ENCODE measurements at regions not wholly inside any gene's neighbourhood (a gene's known extent, or its start where the extent isn't known, plus 50 kb on each side); places are given as distances from the start of the nearest gene placed in this dataset.

DNA sequence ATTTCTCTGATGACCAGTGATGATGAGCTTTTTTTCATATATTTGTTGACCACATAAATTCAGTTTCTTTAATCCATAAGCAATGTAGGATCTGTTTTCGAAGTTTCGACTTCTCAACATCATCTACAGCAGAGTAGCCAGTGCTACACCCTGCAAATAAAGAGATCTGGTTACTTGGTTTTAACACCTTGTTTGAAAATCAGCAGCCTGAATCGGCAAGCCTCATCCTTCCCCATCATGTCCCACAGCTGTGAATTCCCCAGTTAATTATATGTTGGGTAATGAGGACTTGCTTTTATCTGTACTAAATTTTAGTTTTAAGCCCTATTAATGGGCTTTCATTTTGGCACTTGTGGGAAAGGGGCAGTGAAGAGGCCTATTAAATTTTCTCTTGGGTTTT is 80.6 kb downstream of the BMP2 start:
- no peaks in the 10 kb centered on the region for H3K36me3 ChIP-seq
- H3K4me1 ChIP-seq = no peaks in the 10 kb centered on the region
- intact Hi-C loops (cut with DNase I; ENCODE audit: low total_unique reads) = no loop called here
- no peak overlapping the region for H3K4me3 ChIP-seq
- H3K27me3 ChIP-seq = no peaks in the 10 kb centered on the region
- in situ Hi-C loops (cut with MboI; ENCODE audit: low pct_ligation_motif_present in 1 of 4, low pct_unique_long_range_greater_than_20kb in 1 of 4, low sequenced_read_pairs in 3 of 4) = loop anchor here in 1 of 4 donors (25.0 kb wide), 2 partner anchors 111 to 1014 kb away; no protein-coding TSS in a partner anchor
- no peak overlapping the region for H3K27ac ChIP-seq
- no peaks in the 10 kb centered on the region for H3K9me3 ChIP-seq
- TF ChIP-seq EP300 (IDR thresholded peaks at IDR 0.05; ENCODE audit: low read depth) (no peak), POLR2AphosphoS5 (IDR thresholded peaks at IDR 0.05) (no peak)
- no peak for DNase-seq
- WGBS, 2 donors (ENCODE audit: low coverage in 1 of 2) = 77% methylated on average over 3 of the region's 3 CpGs

DNA sequence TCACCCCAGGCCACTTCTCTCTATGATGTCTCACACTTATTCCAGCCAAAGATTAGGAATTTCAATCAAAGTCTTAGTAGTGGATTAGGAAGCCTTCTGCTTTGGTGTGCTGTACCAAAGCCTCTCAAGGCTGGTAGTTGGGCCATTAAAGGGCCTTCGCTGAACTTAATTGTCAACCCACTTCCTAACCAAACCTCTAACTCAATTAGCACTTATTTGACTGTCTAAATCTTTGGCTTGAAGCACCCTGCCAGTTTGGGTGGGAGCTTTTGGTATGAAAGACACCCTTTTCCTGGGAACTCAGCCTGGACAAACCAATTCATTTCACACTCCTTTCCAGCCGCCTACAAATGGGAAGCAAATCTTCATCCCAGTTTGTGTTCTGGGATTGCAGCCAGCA is 81.5 kb downstream of the BMP2 start:
- intact Hi-C loops (cut with DNase I; ENCODE audit: low total_unique reads) (no loop called here), in situ Hi-C loops (cut with MboI; ENCODE audit: low pct_ligation_motif_present in 1 of 4, low pct_unique_long_range_greater_than_20kb in 1 of 4, low sequenced_read_pairs in 3 of 4) (loop anchor here in 1 of 4 donors (25.0 kb wide), 2 partner anchors 112 to 1013 kb away; no protein-coding TSS in a partner anchor)
- Histone ChIP-seq H3K27ac (no peak overlapping the region), H3K4me1 (no peaks in the 10 kb centered on the region), H3K36me3 (no peaks in the 10 kb centered on the region), H3K9me3 (no peaks in the 10 kb centered on the region), H3K27me3 (no peaks in the 10 kb centered on the region), H3K4me3 (no peak overlapping the region)
- WGBS, 2 donors (ENCODE audit: low coverage in 1 of 2) = 57 to 62% methylated on average over 1 to 2 of the region's 2 CpGs
- no peak for DNase-seq
- TF ChIP-seq POLR2AphosphoS5 (IDR thresholded peaks at IDR 0.05) (no peak), EP300 (IDR thresholded peaks at IDR 0.05; ENCODE audit: low read depth) (no peak), POLR2A (IDR thresholded peaks at IDR 0.05) (no peak)
- TF ChIP-seq, protein P1, sequence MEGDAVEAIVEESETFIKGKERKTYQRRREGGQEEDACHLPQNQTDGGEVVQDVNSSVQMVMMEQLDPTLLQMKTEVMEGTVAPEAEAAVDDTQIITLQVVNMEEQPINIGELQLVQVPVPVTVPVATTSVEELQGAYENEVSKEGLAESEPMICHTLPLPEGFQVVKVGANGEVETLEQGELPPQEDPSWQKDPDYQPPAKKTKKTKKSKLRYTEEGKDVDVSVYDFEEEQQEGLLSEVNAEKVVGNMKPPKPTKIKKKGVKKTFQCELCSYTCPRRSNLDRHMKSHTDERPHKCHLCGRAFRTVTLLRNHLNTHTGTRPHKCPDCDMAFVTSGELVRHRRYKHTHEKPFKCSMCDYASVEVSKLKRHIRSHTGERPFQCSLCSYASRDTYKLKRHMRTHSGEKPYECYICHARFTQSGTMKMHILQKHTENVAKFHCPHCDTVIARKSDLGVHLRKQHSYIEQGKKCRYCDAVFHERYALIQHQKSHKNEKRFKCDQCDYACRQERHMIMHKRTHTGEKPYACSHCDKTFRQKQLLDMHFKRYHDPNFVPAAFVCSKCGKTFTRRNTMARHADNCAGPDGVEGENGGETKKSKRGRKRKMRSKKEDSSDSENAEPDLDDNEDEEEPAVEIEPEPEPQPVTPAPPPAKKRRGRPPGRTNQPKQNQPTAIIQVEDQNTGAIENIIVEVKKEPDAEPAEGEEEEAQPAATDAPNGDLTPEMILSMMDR (IDR thresholded peaks at IDR 0.05) = no peak

DNA sequence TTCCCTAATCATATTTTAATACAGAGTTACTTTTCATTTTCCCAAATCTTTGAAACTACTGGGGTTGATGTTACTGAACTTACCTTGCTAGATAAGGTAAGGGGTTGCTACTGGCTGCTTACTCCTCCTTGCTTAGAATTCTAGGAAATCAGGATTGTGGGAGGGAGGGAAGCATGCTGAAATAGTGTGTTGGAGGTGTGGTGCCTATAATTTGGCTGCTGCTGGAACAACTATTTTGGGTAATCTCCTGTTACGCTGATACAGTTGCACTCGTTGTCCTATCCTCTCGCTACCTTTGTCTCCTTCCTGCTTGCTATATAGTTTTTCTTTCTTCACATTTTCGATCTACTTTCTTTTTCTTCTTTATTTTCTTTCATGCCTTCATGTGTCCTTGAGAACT is 83.7 kb downstream of the BMP2 start:
- Histone ChIP-seq H3K27me3 (no peaks in the 10 kb centered on the region), H3K4me3 (no peak overlapping the region), H3K27ac (no peak overlapping the region), H3K9me3 (no peaks in the 10 kb centered on the region), H3K4me1 (no peaks in the 10 kb centered on the region), H3K36me3 (no peaks in the 10 kb centered on the region)
- no peak for TF ChIP-seq POLR2A (IDR thresholded peaks at IDR 0.05)
- no peak for TF ChIP-seq EP300 (IDR thresholded peaks at IDR 0.05; ENCODE audit: low read depth)
- TF ChIP-seq, protein P1 (IDR thresholded peaks at IDR 0.05) = no peak
- TF ChIP-seq POLR2AphosphoS5 (IDR thresholded peaks at IDR 0.05) = no peak
- in situ Hi-C loops (cut with MboI; ENCODE audit: low pct_ligation_motif_present in 1 of 4, low pct_unique_long_range_greater_than_20kb in 1 of 4, low sequenced_read_pairs in 3 of 4) = no loop called here
- DNase-seq = no peak
- WGBS, 2 donors (ENCODE audit: low coverage in 1 of 2) = 81% methylated on average over 4 of the region's 4 CpGs; no CpG with 5 or more reads in 1 of the 2 donors
- intact Hi-C loops (cut with DNase I; ENCODE audit: low total_unique reads) = no loop called here

DNA sequence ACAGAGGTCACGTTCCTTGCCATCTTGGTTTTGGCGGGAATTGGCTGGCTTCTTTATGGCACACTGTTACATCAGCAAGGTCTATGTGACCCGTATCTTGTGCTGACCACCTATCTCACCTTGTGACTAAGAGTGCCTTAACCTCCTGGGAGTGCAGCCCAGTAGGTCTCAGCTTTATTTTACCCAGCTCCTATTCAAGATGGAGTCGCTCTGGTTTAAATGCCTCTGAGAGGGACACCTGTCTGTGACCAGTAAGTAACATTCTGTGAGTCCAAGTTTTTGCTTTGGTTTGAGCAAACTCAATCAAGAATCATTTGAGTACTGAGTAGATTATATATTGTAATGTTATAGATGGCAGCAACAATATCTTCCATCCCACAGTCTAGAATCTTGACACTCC is 85.0 kb downstream of the BMP2 start:
- TF ChIP-seq, protein P1 (IDR thresholded peaks at IDR 0.05) = no peak
- TF ChIP-seq POLR2AphosphoS5 (IDR thresholded peaks at IDR 0.05) (no peak), EP300 (IDR thresholded peaks at IDR 0.05; ENCODE audit: low read depth) (no peak), POLR2A (IDR thresholded peaks at IDR 0.05) (no peak)
- Histone ChIP-seq H3K4me1 (no peaks in the 10 kb centered on the region), H3K9me3 (no peaks in the 10 kb centered on the region), H3K27ac (no peak overlapping the region), H3K4me3 (no peak overlapping the region), H3K36me3 (no peaks in the 10 kb centered on the region), H3K27me3 (no peaks in the 10 kb centered on the region)
- in situ Hi-C loops (cut with MboI; ENCODE audit: low pct_ligation_motif_present in 1 of 4, low pct_unique_long_range_greater_than_20kb in 1 of 4, low sequenced_read_pairs in 3 of 4) (no loop called here), intact Hi-C loops (cut with DNase I; ENCODE audit: low total_unique reads) (no loop called here)
- no peak for DNase-seq
- 84% methylated on average over 4 of the region's 4 CpGs; no CpG with 5 or more reads in 1 of the 2 donors for WGBS, 2 donors (ENCODE audit: low coverage in 1 of 2)

DNA sequence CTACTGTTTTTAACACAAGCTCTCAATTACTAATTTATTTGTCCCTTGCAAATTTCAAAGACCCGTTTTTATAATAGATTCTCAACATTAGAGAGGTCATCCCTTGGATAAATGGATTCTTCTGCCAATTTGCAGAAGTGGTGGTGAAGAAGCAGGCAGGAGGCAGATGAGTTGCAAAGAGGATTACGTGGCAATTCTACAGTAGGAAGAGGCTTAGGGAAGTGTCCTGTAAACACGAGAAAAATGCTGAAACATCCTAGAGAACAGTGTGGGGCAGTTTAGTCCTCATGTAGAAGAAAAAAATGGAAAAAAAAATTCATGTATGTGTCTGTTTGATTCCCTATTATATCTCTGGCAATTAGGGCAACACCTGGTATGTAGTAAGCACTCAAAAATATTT is 87.6 kb downstream of the BMP2 start:
- WGBS, 2 donors (ENCODE audit: low coverage in 1 of 2) = 53 to 64% methylated on average over 3 of the region's 3 CpGs
- intact Hi-C loops (cut with DNase I; ENCODE audit: low total_unique reads) = no loop called here
- H3K9me3 ChIP-seq = no peaks in the 10 kb centered on the region
- H3K4me3 ChIP-seq = no peak overlapping the region
- in situ Hi-C loops (cut with MboI; ENCODE audit: low pct_ligation_motif_present in 1 of 4, low pct_unique_long_range_greater_than_20kb in 1 of 4, low sequenced_read_pairs in 3 of 4) = no loop called here
- no peaks in the 10 kb centered on the region for H3K36me3 ChIP-seq
- TF ChIP-seq EP300 (IDR thresholded peaks at IDR 0.05; ENCODE audit: low read depth) = no peak
- TF ChIP-seq, protein P1 (IDR thresholded peaks at IDR 0.05) = no peak
- TF ChIP-seq POLR2A (IDR thresholded peaks at IDR 0.05) = no peak
- no peak for TF ChIP-seq POLR2AphosphoS5 (IDR thresholded peaks at IDR 0.05)
- no peaks in the 10 kb centered on the region for H3K4me1 ChIP-seq
- no peak overlapping the region for H3K27ac ChIP-seq
- DNase-seq = no peak
- no peaks in the 10 kb centered on the region for H3K27me3 ChIP-seq

Data from transverse colon (tissue), 4 donors.